SU-DHL-6 (cell line): ENCODE measurements at regions not wholly inside any gene's neighbourhood (a gene's known extent, or its start where the extent isn't known, plus 50 kb on each side); places are given as distances from the start of the nearest gene placed in this dataset.

Source experiments
- H2AFZ ChIP-seq: fragments of 200-600 bp; sonication (generic); 2 replicates; pipeline ENCODE4 v1.6.1; 2014; ENCODE audit warnings: low read depth, mild to moderate bottlenecking, moderate library complexity, mixed read lengths, antibody characterized with exemption, low read length; ENCODE audit not compliant: severe bottlenecking
- H3F3A ChIP-seq: fragments of 200-600 bp; shearing (Covaris generic); 2 replicates; pipeline ENCODE4 v1.6.0; 2016; ENCODE audit warnings: antibody characterized with exemption, mild to moderate bottlenecking; ENCODE audit not compliant: insufficient read depth
- H3K27ac ChIP-seq: fragments of 200-600 bp; sonication (generic); 2 replicates; pipeline ENCODE4 v1.5.1; 2016; ENCODE audit warnings: low read depth, mild to moderate bottlenecking, low read length, moderate library complexity, mixed read lengths
- H3K27me3 ChIP-seq: fragments of 200-600 bp; sonication (generic), shearing (Covaris generic); 2 replicates; pipeline ENCODE4 v1.6.0; 2014; ENCODE audit warnings: mild to moderate bottlenecking, low read length
- H3K36me3 ChIP-seq: fragments of 200-600 bp; sonication (generic); 2 replicates; pipeline ENCODE4 v1.6.1; 2014; ENCODE audit warnings: mild to moderate bottlenecking, low read length, mixed read lengths
- H3K4me2 ChIP-seq: fragments of 300-600, 200-600 bp; shearing (Covaris generic), sonication (generic); 2 replicates; pipeline ENCODE4 v1.6.0; 2014; ENCODE audit warnings: low read length, low read depth, mild to moderate bottlenecking; ENCODE audit not compliant: poor library complexity, severe bottlenecking
- H3K4me3 ChIP-seq: fragments of 200-600 bp; sonication (generic); 2 replicates; pipeline ENCODE4 v1.5.1; 2014; ENCODE audit warnings: antibody characterized with exemption, low read length, mild to moderate bottlenecking, mixed read lengths; ENCODE audit not compliant: insufficient read depth, poor library complexity, severe bottlenecking
- H3K79me2 ChIP-seq: fragments of 200-600 bp; sonication (generic); 2 replicates; pipeline ENCODE4 v1.6.1; 2014; ENCODE audit warnings: mild to moderate bottlenecking, low read length, moderate library complexity; ENCODE audit not compliant: insufficient read depth
- H3K9ac ChIP-seq: fragments of 200-600 bp; sonication (generic); 2 replicates; pipeline ENCODE4 v1.7.0; 2014; ENCODE audit warnings: mild to moderate bottlenecking, low read length
- H3K9me2 ChIP-seq: fragments of 200-600 bp; sonication (generic); replicated peaks from 2 replicates; pipeline ENCODE4 v1.6.1; 2014; ENCODE audit warnings: low read length; ENCODE audit not compliant: insufficient read depth
- H3K9me3 ChIP-seq: fragments of 200-600 bp; sonication (generic); 2 replicates; pipeline ENCODE4 v1.6.1; 2014; ENCODE audit warnings: low read length, mixed read lengths; ENCODE audit not compliant: insufficient read depth
- H4K20me1 ChIP-seq: fragments of 200-600 bp; sonication (generic); 2 replicates; pipeline ENCODE4 v1.6.1; 2014; ENCODE audit warnings: low read depth, mild to moderate bottlenecking, antibody characterized with exemption, low read length, moderate library complexity, mixed read lengths
- CTCF ChIP-seq: fragments of 200-600 bp; sonication (generic); IDR thresholded peaks from one replicate; pipeline ENCODE4 v1.5.1; 2017; ENCODE audit warnings: antibody characterized with exemption, mild to moderate bottlenecking, low read length, moderate library complexity; ENCODE audit not compliant: insufficient read depth, poor library complexity, severe bottlenecking
- EZH2phosphoT487 ChIP-seq: fragments of 200-600 bp; sonication (generic), shearing (Covaris generic); conservative IDR thresholded peaks from 2 replicates; pipeline ENCODE4 v1.6.1; 2018; ENCODE audit warnings: mild to moderate bottlenecking, antibody characterized with exemption, low read length, moderate library complexity, mixed read lengths

DNA sequence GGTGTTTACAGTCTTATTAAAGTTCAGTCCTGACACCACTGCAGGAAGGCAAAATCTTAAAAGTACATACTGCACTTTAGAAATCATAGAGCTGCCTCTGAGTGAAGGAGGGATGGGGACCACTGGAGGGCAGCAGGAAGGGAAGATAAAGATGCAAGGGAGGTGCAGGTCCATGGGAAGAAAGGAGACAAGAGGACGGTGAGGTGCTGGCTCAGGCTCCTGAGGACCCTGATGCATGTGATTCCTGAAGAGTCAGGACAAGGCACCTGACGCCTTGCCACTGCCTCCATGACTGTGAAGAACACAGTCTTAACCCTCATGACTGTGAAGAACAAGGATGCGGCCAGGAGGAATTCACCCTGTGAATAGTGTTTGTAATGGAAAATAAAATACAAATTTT, 116.2 kb upstream of the NPAS2 start:
- no peaks in the 10 kb centered on the region for H3K36me3 ChIP-seq
- H3K27ac ChIP-seq = no peak overlapping the region
- no peaks in the 10 kb centered on the region for H3K79me2 ChIP-seq
- no peaks in the 10 kb centered on the region for H3F3A ChIP-seq
- no peak overlapping the region for H3K4me3 ChIP-seq
- no peaks in the 10 kb centered on the region for H4K20me1 ChIP-seq
- H3K9ac ChIP-seq = no peak overlapping the region
- H3K4me2 ChIP-seq = no peak overlapping the region
- H3K9me3 ChIP-seq = no peaks in the 10 kb centered on the region
- H3K9me2 ChIP-seq = no peaks in the 10 kb centered on the region
- no peaks in the 10 kb centered on the region for H3K27me3 ChIP-seq
- TF ChIP-seq CTCF (no peak), EZH2phosphoT487 (no peak)
- no peak overlapping the region for H2AFZ ChIP-seq

DNA sequence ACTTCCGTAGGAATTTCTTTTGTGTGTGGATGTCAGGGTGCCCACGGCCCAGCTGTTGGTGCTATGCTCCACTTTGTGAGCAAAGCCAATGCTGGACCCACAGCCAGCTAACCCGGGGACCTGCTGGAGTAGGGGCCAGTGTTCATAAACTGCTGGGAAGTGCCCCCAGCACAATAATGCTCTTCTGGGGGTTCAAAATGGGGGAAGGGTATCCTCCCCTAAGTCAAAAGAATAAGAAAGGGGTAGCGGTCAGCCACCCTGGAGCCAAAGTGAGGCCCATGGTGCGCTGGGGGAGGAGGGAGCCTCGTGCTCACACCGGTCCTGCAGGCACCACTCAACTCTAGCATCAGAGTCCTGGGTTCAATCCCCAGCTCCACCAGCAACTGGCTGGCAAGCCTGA, 115.8 kb upstream of the NPAS2 start:
- H3K9ac ChIP-seq = no peak overlapping the region
- H3K4me2 ChIP-seq = no peak overlapping the region
- no peaks in the 10 kb centered on the region for H3K79me2 ChIP-seq
- no peak overlapping the region for H3K4me3 ChIP-seq
- H3K27me3 ChIP-seq = no peaks in the 10 kb centered on the region
- no peaks in the 10 kb centered on the region for H3K36me3 ChIP-seq
- H2AFZ ChIP-seq = no peak overlapping the region
- TF ChIP-seq CTCF = no peak
- TF ChIP-seq EZH2phosphoT487 = no peak
- no peak overlapping the region for H3K27ac ChIP-seq
- no peaks in the 10 kb centered on the region for H3K9me2 ChIP-seq
- H3K9me3 ChIP-seq = no peaks in the 10 kb centered on the region
- no peaks in the 10 kb centered on the region for H3F3A ChIP-seq
- no peaks in the 10 kb centered on the region for H4K20me1 ChIP-seq

- Histone ChIP-seq H3K4me3 (no peak overlapping the region), H3F3A (no peaks in the 10 kb centered on the region), H3K79me2 (no peaks in the 10 kb centered on the region), H3K36me3 (no peaks in the 10 kb centered on the region), H4K20me1 (no peaks in the 10 kb centered on the region), H3K9me3 (no peaks in the 10 kb centered on the region), H2AFZ (no peak overlapping the region), H3K9me2 (no peaks in the 10 kb centered on the region), H3K27me3 (no peaks in the 10 kb centered on the region), H3K27ac (no peak overlapping the region), H3K4me2 (no peak overlapping the region), H3K9ac (no peak overlapping the region)
- TF ChIP-seq CTCF = no peak
- TF ChIP-seq EZH2phosphoT487 = no peak
Measured at GRCh38 chr2:100704711-100705110, 115.2 kb upstream of the NPAS2 start.
